Stomach (tissue), 8 donors: ENCODE measurements at regions not wholly inside any gene's neighbourhood (a gene's known extent, or its start where the extent isn't known, plus 50 kb on each side); places are given as distances from the start of the nearest gene placed in this dataset.
A peak's percentile ranks its signal among the peaks of the same experiment; 100 is the strongest.

ENCODE experiments used
- DNase-seq, 2 donors: peaks; one replicate each; pipeline versions ENCODE4 v3.0.0 to v3.0.0-alpha.2; 2013 to 2019
- H3K27ac ChIP-seq, 5 donors: fragments of 200-600 bp in 4 of 5; sonication (generic) in 4 of 5; one replicate each; pipeline ENCODE4 v1.5.1; 2013 to 2019; ENCODE audit warnings: mild to moderate bottlenecking in 1 of 5, moderate library complexity in 1 of 5
- H3K27me3 ChIP-seq, 3 donors: fragments of 200-600 bp; sonication (generic); one replicate each; pipeline ENCODE4 v1.5.1; 2017 to 2019; ENCODE audit warnings: mixed run types in 1 of 3
- H3K36me3 ChIP-seq, 4 donors: fragments of 200-600 bp; sonication (generic); 1 replicate in 3 of 4; 2 replicates in 1 of 4; pipeline ENCODE4 v1.5.1; 2016 to 2019
- H3K4me1 ChIP-seq, 4 donors: fragments of 200-600 bp; sonication (generic); one replicate each; pipeline ENCODE4 v1.5.1; 2016 to 2019
- H3K4me3 ChIP-seq, 4 donors: fragments of 200-600 bp; sonication (generic) in 3 of 4; one replicate each; pipeline ENCODE4 v1.5.1; 2016 to 2019; ENCODE audit warnings: mild to moderate bottlenecking in 1 of 4
- H3K9me3 ChIP-seq, 4 donors: fragments of 200-600 bp; sonication (generic); one replicate each; pipeline ENCODE4 v1.5.1; 2016 to 2019
- CTCF ChIP-seq, 7 experiments: fragments of 450-650 bp in 4 of 7; fragments of 200-600 bp in 3 of 7; sonication (generic) in 3 of 7; IDR thresholded peaks; one replicate each; pipeline ENCODE4 v1.5.1; 2016 to 2019; ENCODE audit warnings: antibody characterized with exemption in 7 of 7, control low read depth in 2 of 7, mild to moderate bottlenecking in 1 of 7
- EP300 ChIP-seq: sonication (generic); formaldehyde crosslinking; IDR thresholded peaks from one replicate; pipeline ENCODE4 v1.6.1; 2017; ENCODE audit warnings: antibody characterized with exemption
- POLR2A ChIP-seq, 4 donors: fragments of 450-650 bp; IDR thresholded peaks; one replicate each; pipeline ENCODE4 v1.6.1; 2016; ENCODE audit warnings: antibody characterized with exemption in 4 of 4, control low read depth in 2 of 4, mild to moderate bottlenecking in 1 of 4, moderate library complexity in 1 of 4
- POLR2AphosphoS5 ChIP-seq, 3 donors: sonication (generic); formaldehyde crosslinking; IDR thresholded peaks; one replicate each; pipeline ENCODE4 v1.6.1; 2016; ENCODE audit warnings: antibody characterized with exemption in 3 of 3
- WGBS, 5 donors: extraction: QIAGEN DNeasy Blood & Tissue Kit in 3 of 5; methylation state at CpG; one replicate each; pipeline versions ENCODE4 v1.1.5 to v1.1.7; 2013 to 2018; 5-methylcytosine and 5-hydroxymethylcytosine counted together
- intact Hi-C: fragments of 100-400 bp; cut with DNase I; formaldehyde crosslinking; loops from one replicate; pipeline ENCODE4 v1.15.1; 2023; ENCODE audit warnings: low total_unique reads
- donor health status: healthy with polysubstance abuse.
- donor health status: Bipolar disorder and iron deficiency.
- donor health status: healthy.

GRCh38 chr14:85911044-85911443 is 381.1 kb downstream of the FLRT2 start:
- no peaks in the 10 kb centered on the region for H3K36me3 ChIP-seq
- no peak for TF ChIP-seq CTCF (IDR thresholded peaks at IDR 0.05)
- no peak for TF ChIP-seq POLR2A (IDR thresholded peaks at IDR 0.05)
- no peak for TF ChIP-seq EP300
- TF ChIP-seq POLR2AphosphoS5 (IDR thresholded peaks at IDR 0.05): no peak
- H3K4me3 ChIP-seq: no peak overlapping the region
- WGBS, 5 donors: 37 to 74% (median 55%) methylated on average over 2 of the region's 2 CpGs
- intact Hi-C loops: no loop called here
- no peak for DNase-seq
- no peaks in the 10 kb centered on the region for H3K9me3 ChIP-seq
- H3K4me1 ChIP-seq: peaks cover 0 to 4% (median 0%) of the 10 kb centered on the region in 4 donors
- no peak overlapping the region for H3K27ac ChIP-seq
- H3K27me3 ChIP-seq: no peaks in the 10 kb centered on the region

- TF ChIP-seq POLR2A (IDR thresholded peaks at IDR 0.05): no peak
- no peak for TF ChIP-seq EP300
- no peak for TF ChIP-seq CTCF (IDR thresholded peaks at IDR 0.05)
- TF ChIP-seq POLR2AphosphoS5 (IDR thresholded peaks at IDR 0.05): no peak
- peak in 1 of 2 donors; percentile 15 for DNase-seq
These were observed 379.6 kb downstream of the FLRT2 start for GRCh38 chr14:85909581-85909980.

GRCh38 chr14:85907536-85907935 is 377.6 kb downstream of the FLRT2 start:
- no peak for TF ChIP-seq POLR2AphosphoS5 (IDR thresholded peaks at IDR 0.05)
- no peak for TF ChIP-seq CTCF (IDR thresholded peaks at IDR 0.05)
- no peak for TF ChIP-seq EP300
- no peak for TF ChIP-seq POLR2A (IDR thresholded peaks at IDR 0.05)
- H3K9me3 ChIP-seq: no peaks in the 10 kb centered on the region
- intact Hi-C loops: no loop called here
- H3K27me3 ChIP-seq: no peaks in the 10 kb centered on the region
- H3K36me3 ChIP-seq: no peaks in the 10 kb centered on the region
- no peak overlapping the region for H3K4me3 ChIP-seq
- no peak for DNase-seq
- WGBS, 5 donors: 55 to 100% (median 66%) methylated on average over 1 to 2 of the region's 2 CpGs
- H3K4me1 ChIP-seq: peaks cover 0 to 4% (median 0%) of the 10 kb centered on the region in 4 donors
- no peak overlapping the region for H3K27ac ChIP-seq

More at GRCh38 chr14:85909581-85909980, 379.6 kb downstream of the FLRT2 start:
- intact Hi-C loops: no loop called here
- Histone ChIP-seq H3K27ac (no peak overlapping the region), H3K4me1 (peaks cover 0 to 4% (median 0%) of the 10 kb centered on the region in 4 donors), H3K27me3 (no peaks in the 10 kb centered on the region), H3K36me3 (no peaks in the 10 kb centered on the region), H3K9me3 (no peaks in the 10 kb centered on the region), H3K4me3 (no peak overlapping the region)

- H3K9me3 ChIP-seq: no peaks in the 10 kb centered on the region
- H3K27ac ChIP-seq: no peak overlapping the region
- H3K27me3 ChIP-seq: no peaks in the 10 kb centered on the region
- intact Hi-C loops: no loop called here
- no peak overlapping the region for H3K4me3 ChIP-seq
- no peak for DNase-seq
- H3K4me1 ChIP-seq: no peaks in the 10 kb centered on the region
- no peak for TF ChIP-seq EP300
- TF ChIP-seq POLR2AphosphoS5 (IDR thresholded peaks at IDR 0.05): no peak
- no peak for TF ChIP-seq CTCF (IDR thresholded peaks at IDR 0.05)
- no peak for TF ChIP-seq POLR2A (IDR thresholded peaks at IDR 0.05)
- no peaks in the 10 kb centered on the region for H3K36me3 ChIP-seq
These were observed 367.9 kb downstream of the FLRT2 start for GRCh38 chr14:85897808-85898207.
